ENCODE measurements at regions not wholly inside any gene's neighbourhood (a gene's known extent, or its start where the extent isn't known, plus 50 kb on each side); places are given as distances from the start of the nearest gene placed in this dataset.
"Not testable (repeated sequence)": the region's sequence is repeated elsewhere in the genome, so short reads cannot be mapped to it uniquely, and the experiment has no call there.

- no peak for DNase-seq
- Mint-ChIP-seq H3K36me3 (ENCODE audit: low read depth) (peaks cover 11% of the 10 kb centered on the region; the same call in 1 of the 2 replicates), H3K27ac (no peak overlapping the region), H3K4me1 (ENCODE audit: low read depth) (no peaks in the 10 kb centered on the region), H3K27me3 (ENCODE audit: insufficient read depth) (peaks cover 15% of the 10 kb centered on the region; the same call in 1 of the 2 replicates), H3K9me3 (peaks cover 16% of the 10 kb centered on the region), H3K4me3 (no peak overlapping the region)
- no peak for TF ChIP-seq CTCF (IDR thresholded peaks at IDR 0.05)
Observed at GRCh38 chr6:141938664-141939063, 194.1 kb upstream of the GJE1 start.

- DNase-seq = no peak
- no peak for TF ChIP-seq CTCF (IDR thresholded peaks at IDR 0.05)
- Mint-ChIP-seq H3K27ac (no peak overlapping the region), H3K4me3 (no peak overlapping the region), H3K4me1 (ENCODE audit: low read depth) (no peaks in the 10 kb centered on the region), H3K9me3 (no peaks in the 10 kb centered on the region), H3K36me3 (ENCODE audit: low read depth) (no peaks in the 10 kb centered on the region), H3K27me3 (ENCODE audit: insufficient read depth) (no peaks in the 10 kb centered on the region; the same call in 1 of the 2 replicates)
Observed at GRCh38 chr6:141932685-141933084, 200.0 kb upstream of the GJE1 start.

GRCh38 chr6:141926200-141926900 lies 206.4 kb upstream of the GJE1 start:
- H3K4me3 Mint-ChIP-seq; H3K27me3 Mint-ChIP-seq (ENCODE audit: insufficient read depth); DNase-seq; H3K9me3 Mint-ChIP-seq; H3K36me3 Mint-ChIP-seq (ENCODE audit: low read depth); H3K4me1 Mint-ChIP-seq (ENCODE audit: low read depth); H3K27ac Mint-ChIP-seq: not testable (repeated sequence)

- Mint-ChIP-seq H3K36me3 (ENCODE audit: low read depth) (no peaks in the 10 kb centered on the region), H3K4me1 (ENCODE audit: low read depth) (peaks cover 5% of the 10 kb centered on the region; the same call in 1 of the 2 replicates), H3K4me3 (no peak overlapping the region), H3K27ac (no peak overlapping the region), H3K27me3 (ENCODE audit: insufficient read depth) (peaks cover 1% of the 10 kb centered on the region), H3K9me3 (no peaks in the 10 kb centered on the region)
- no peak for DNase-seq
- TF ChIP-seq CTCF (IDR thresholded peaks at IDR 0.05) = no peak
Observed at GRCh38 chr6:141925001-141925400, 207.7 kb upstream of the GJE1 start.

GRCh38 chr6:141922898-141923297 lies 209.8 kb upstream of the GJE1 start:
- TF ChIP-seq CTCF (IDR thresholded peaks at IDR 0.05) = no peak
- Mint-ChIP-seq H3K9me3 (no peaks in the 10 kb centered on the region), H3K4me1 (ENCODE audit: low read depth) (peaks cover 5% of the 10 kb centered on the region; the same call in 1 of the 2 replicates), H3K36me3 (ENCODE audit: low read depth) (no peaks in the 10 kb centered on the region), H3K27me3 (ENCODE audit: insufficient read depth) (peaks cover 1% of the 10 kb centered on the region; the same call in 1 of the 2 replicates), H3K27ac (no peak overlapping the region), H3K4me3 (no peak overlapping the region)
- DNase-seq = no peak

- not testable (repeated sequence) for H3K4me1 Mint-ChIP-seq (ENCODE audit: low read depth); H3K9me3 Mint-ChIP-seq; H3K27me3 Mint-ChIP-seq (ENCODE audit: insufficient read depth); DNase-seq; H3K36me3 Mint-ChIP-seq (ENCODE audit: low read depth); H3K4me3 Mint-ChIP-seq; H3K27ac Mint-ChIP-seq
Observed at GRCh38 chr6:141916682-141917505, 215.8 kb upstream of the GJE1 start.

All from HFFc6 (cell line).